B cell (primary cell): ENCODE measurements at regions not wholly inside any gene's neighbourhood (a gene's known extent, or its start where the extent isn't known, plus 50 kb on each side); places are given as distances from the start of the nearest gene placed in this dataset.

Experiments used
- ATAC-seq: fragments of 200-7000 bp; cut with Tn5 transposase; one replicate; pipeline ENCODE4 v1.10.0; 2021; ENCODE audit warnings: low read depth, mild to moderate bottlenecking, moderate number of reproducible peaks, moderate library complexity
- CTCF ChIA-PET: fragments of 350-600 bp; sonication (Branson Sonifier 250); formaldehyde crosslinking; loops from one replicate; lab custom pipeline; 2021; ENCODE audit warnings: antibody characterized with exemption, inconsistent platforms; lab: Charles Lee
- POLR2A ChIA-PET: fragments of 350-600 bp; sonication (Branson Sonifier 250); formaldehyde crosslinking; loops from one replicate; lab custom pipeline; 2021; ENCODE audit warnings: antibody characterized with exemption; lab: Charles Lee
- DNase-seq: peaks from one replicate; pipeline ENCODE4 v3.0.0; 2013
- H2AFZ ChIP-seq: 2 replicates; pipeline ENCODE4 v1.6.1; 2012; ENCODE audit warnings: mild to moderate bottlenecking, low read depth, low read length; ENCODE audit not compliant: insufficient read depth, poor library complexity, severe bottlenecking
- H3K27ac ChIP-seq, 2 donors: 1 replicate in 1 of 2; 2 replicates in 1 of 2; pipeline ENCODE4 v1.5.1; 2012 to 2013; ENCODE audit warnings: low read length in 2 of 2, mild to moderate bottlenecking in 2 of 2, moderate library complexity in 1 of 2
- H3K27me3 ChIP-seq, 4 experiments: fragments of 200-600 bp in 1 of 4; sonication (generic) in 1 of 4; replicated peaks in 1 of 4; 1 replicate in 2 of 4; 2 replicates in 2 of 4; pipeline versions ENCODE4 v1.6.1 to v1.7.0; 2013 to 2016; ENCODE audit warnings: low read length in 3 of 4, mild to moderate bottlenecking in 2 of 4, mixed read lengths in 1 of 4, moderate library complexity in 1 of 4; ENCODE audit not compliant: insufficient read depth in 4 of 4, control insufficient read depth in 3 of 4; ENCODE audit errors: control extremely low read depth in 1 of 4
- H3K36me3 ChIP-seq, 2 experiments: replicated peaks in 1 of 2; 1 replicate in 1 of 2; 2 replicates in 1 of 2; pipeline versions ENCODE4 v1.6.1 to v1.7.1; 2013; ENCODE audit warnings: low read length in 1 of 2; ENCODE audit not compliant: insufficient read depth in 2 of 2, control insufficient read depth in 1 of 2; ENCODE audit errors: control extremely low read depth in 1 of 2, extremely low read depth in 1 of 2
- H3K4me1 ChIP-seq, 2 donors: fragments of 200-600 bp in 1 of 2; sonication (generic) in 1 of 2; 1 replicate in 1 of 2; 2 replicates in 1 of 2; pipeline versions ENCODE4 v1.5.1 to v1.6.1; 2013 to 2017; ENCODE audit warnings: low read length in 2 of 2; ENCODE audit not compliant: control insufficient read depth in 2 of 2, insufficient read depth in 2 of 2
- H3K4me2 ChIP-seq: replicated peaks from 2 replicates; pipeline ENCODE3; 2012; ENCODE audit warnings: mild to moderate bottlenecking, low read depth, low read length; ENCODE audit not compliant: poor library complexity, severe bottlenecking
- H3K4me3 ChIP-seq, 5 experiments: fragments of 200-600 bp in 1 of 5; sonication (generic) in 1 of 5; 1 replicate in 3 of 5; 2 replicates in 2 of 5; pipeline versions ENCODE4 v1.5.1 to v1.7.0; 2011 to 2016; ENCODE audit warnings: low read length in 4 of 5, mild to moderate bottlenecking in 4 of 5, low read depth in 2 of 5, control low read depth in 1 of 5, moderate library complexity in 1 of 5; ENCODE audit not compliant: insufficient read depth in 1 of 5; ENCODE audit errors: control extremely low read depth in 1 of 5, extremely low read depth in 1 of 5
- H3K79me2 ChIP-seq: fragments of 200-600 bp; sonication (generic); one replicate; pipeline ENCODE4 v1.6.0; 2016; ENCODE audit warnings: low read length; ENCODE audit not compliant: control insufficient read depth, insufficient read depth
- H3K9ac ChIP-seq: fragments of 200-600 bp; sonication (generic); 2 replicates; pipeline ENCODE4 v1.6.1; 2017; ENCODE audit warnings: mild to moderate bottlenecking, low read length, moderate library complexity
- H3K9me3 ChIP-seq, 3 donors: one replicate each; pipeline versions ENCODE4 v1.6.1 to v1.7.1; 2013; ENCODE audit warnings: low read length in 2 of 3; ENCODE audit not compliant: control insufficient read depth in 2 of 3, insufficient read depth in 1 of 3; ENCODE audit errors: control extremely low read depth in 1 of 3
- H4K20me1 ChIP-seq: 2 replicates; pipeline ENCODE4 v1.6.0; 2012; ENCODE audit warnings: mild to moderate bottlenecking, low read length; ENCODE audit not compliant: insufficient read depth, control insufficient read depth, poor library complexity, severe bottlenecking
- H3K27ac Mint-ChIP-seq: one replicate; pipeline ENCODE4 v1.8.0; 2021; ENCODE audit warnings: mixed read lengths
- H3K27me3 Mint-ChIP-seq: one replicate; pipeline ENCODE4 v1.8.0; 2021; ENCODE audit warnings: mixed read lengths
- H3K4me1 Mint-ChIP-seq: one replicate; pipeline ENCODE4 v1.8.0; 2021; ENCODE audit warnings: mixed read lengths
- H3K4me3 Mint-ChIP-seq: one replicate; pipeline ENCODE4 v1.8.0; 2021; ENCODE audit warnings: mixed read lengths
- H3K9me3 Mint-ChIP-seq: one replicate; pipeline ENCODE4 v1.8.0; 2022; ENCODE audit warnings: mixed read lengths; ENCODE audit not compliant: insufficient read depth
- EZH2 ChIP-seq: IDR thresholded peaks from 2 replicates; pipeline ENCODE4 v1.6.1; 2012; ENCODE audit warnings: borderline replicate concordance, low read depth, mild to moderate bottlenecking, moderate library complexity, low read length; ENCODE audit not compliant: insufficient read depth, poor library complexity, severe bottlenecking
- WGBS: methylation state at CpG from one replicate; pipeline ENCODE4 v1.1.5; 2013; ENCODE audit warnings: missing lambda C conversion rate; ENCODE audit not compliant: insufficient coverage; 5-methylcytosine and 5-hydroxymethylcytosine counted together
- intact Hi-C: fragments of 100-400 bp; cut with micrococcal nuclease; formaldehyde crosslinking; loops from one replicate; pipeline ENCODE4 v1.10.0; 2022
- TF ChIP-seq, protein P1 (sequence below): fragments of 200-600 bp; IDR thresholded peaks from one replicate; pipeline ENCODE4 v1.8.0; 2022; ENCODE audit warnings: antibody characterized with exemption, mild to moderate bottlenecking

DNA sequence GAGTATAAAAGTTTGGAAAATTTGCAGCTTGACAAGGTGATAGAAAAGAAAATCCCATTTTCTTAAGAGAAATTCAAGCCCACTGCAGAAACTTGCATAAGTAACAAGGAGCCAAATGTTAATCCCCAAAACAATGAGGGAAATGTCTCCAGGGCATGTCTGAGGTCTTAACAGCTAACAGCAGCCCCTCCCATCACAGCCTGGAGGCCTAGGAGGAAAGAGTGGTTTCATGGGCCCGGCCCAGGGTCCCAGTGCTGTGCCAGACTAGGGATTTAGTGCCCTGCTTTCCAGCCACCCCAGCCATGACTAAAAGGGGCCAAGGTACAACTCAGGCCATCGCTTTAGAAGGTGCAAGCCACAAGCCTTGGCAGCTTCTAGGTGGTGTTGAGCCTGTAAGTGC lies 123.7 kb upstream of the TRPC6 start:
- peaks cover 0 to 6% (median 0%) of the 10 kb centered on the region in 3 donors for H3K9me3 ChIP-seq
- no peaks in the 10 kb centered on the region for H4K20me1 ChIP-seq
- no peak overlapping the region for H3K9ac ChIP-seq
- WGBS: no CpG with 5 or more reads among the region's 2 CpGs
- H3K27ac ChIP-seq: no peak overlapping the region
- DNase-seq (no peak), ATAC-seq (no peak)
- no peaks in the 10 kb centered on the region for H3K36me3 ChIP-seq
- H3K4me2 ChIP-seq: no peak overlapping the region
- H3K4me3 ChIP-seq: no peak overlapping the region
- H3K79me2 ChIP-seq: no peaks in the 10 kb centered on the region
- Mint-ChIP-seq H3K9me3 (peaks cover 3% of the 10 kb centered on the region), H3K27ac (no peak overlapping the region), H3K4me1 (no peaks in the 10 kb centered on the region), H3K4me3 (no peak overlapping the region), H3K27me3 (peaks cover 7% of the 10 kb centered on the region)
- POLR2A ChIA-PET: no interaction called here
- H2AFZ ChIP-seq: no peak overlapping the region
- CTCF ChIA-PET: no interaction called here
- no peaks in the 10 kb centered on the region for H3K27me3 ChIP-seq
- intact Hi-C loops: no loop called here
- no peaks in the 10 kb centered on the region for H3K4me1 ChIP-seq
- TF ChIP-seq EZH2: no peak
- TF ChIP-seq, protein P1, sequence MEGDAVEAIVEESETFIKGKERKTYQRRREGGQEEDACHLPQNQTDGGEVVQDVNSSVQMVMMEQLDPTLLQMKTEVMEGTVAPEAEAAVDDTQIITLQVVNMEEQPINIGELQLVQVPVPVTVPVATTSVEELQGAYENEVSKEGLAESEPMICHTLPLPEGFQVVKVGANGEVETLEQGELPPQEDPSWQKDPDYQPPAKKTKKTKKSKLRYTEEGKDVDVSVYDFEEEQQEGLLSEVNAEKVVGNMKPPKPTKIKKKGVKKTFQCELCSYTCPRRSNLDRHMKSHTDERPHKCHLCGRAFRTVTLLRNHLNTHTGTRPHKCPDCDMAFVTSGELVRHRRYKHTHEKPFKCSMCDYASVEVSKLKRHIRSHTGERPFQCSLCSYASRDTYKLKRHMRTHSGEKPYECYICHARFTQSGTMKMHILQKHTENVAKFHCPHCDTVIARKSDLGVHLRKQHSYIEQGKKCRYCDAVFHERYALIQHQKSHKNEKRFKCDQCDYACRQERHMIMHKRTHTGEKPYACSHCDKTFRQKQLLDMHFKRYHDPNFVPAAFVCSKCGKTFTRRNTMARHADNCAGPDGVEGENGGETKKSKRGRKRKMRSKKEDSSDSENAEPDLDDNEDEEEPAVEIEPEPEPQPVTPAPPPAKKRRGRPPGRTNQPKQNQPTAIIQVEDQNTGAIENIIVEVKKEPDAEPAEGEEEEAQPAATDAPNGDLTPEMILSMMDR: no peak

DNA sequence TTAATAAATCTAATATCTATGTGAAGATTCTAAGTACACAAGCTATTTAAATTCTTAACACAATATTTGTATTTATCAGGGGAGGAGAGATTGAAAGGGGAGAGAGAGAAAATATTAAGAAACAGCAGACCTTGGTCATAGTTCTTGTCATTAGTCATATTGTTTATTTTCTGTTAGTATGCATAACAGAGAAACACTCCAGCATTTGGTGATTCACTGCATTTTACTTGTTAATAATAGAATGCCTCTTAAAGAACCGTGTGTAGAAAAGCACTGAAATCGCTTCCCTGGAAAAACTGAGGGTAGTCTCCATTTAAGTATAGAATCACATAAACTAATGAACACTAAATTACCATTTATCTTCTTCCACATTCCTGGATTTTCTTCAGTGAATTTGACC lies 122.7 kb upstream of the TRPC6 start:
- H3K27me3 Mint-ChIP-seq: peaks cover 7% of the 10 kb centered on the region
- ChIA-PET POLR2A (no interaction called here), CTCF (no interaction called here)
- Histone ChIP-seq H3K9me3 (peaks cover 0 to 6% (median 0%) of the 10 kb centered on the region in 3 donors), H2AFZ (no peak overlapping the region), H4K20me1 (no peaks in the 10 kb centered on the region), H3K36me3 (no peaks in the 10 kb centered on the region), H3K79me2 (no peaks in the 10 kb centered on the region), H3K27me3 (no peaks in the 10 kb centered on the region), H3K9ac (no peak overlapping the region), H3K4me3 (no peak overlapping the region), H3K4me2 (no peak overlapping the region), H3K4me1 (no peaks in the 10 kb centered on the region), H3K27ac (no peak overlapping the region)
- no CpG with 5 or more reads among the region's 2 CpGs for WGBS
- TF ChIP-seq, protein P1: no peak
- no peak for TF ChIP-seq EZH2
- intact Hi-C loops: no loop called here
- H3K4me1 Mint-ChIP-seq: no peaks in the 10 kb centered on the region
- no peaks in the 10 kb centered on the region for H3K9me3 Mint-ChIP-seq
- no peak overlapping the region for H3K27ac Mint-ChIP-seq
- no peak for ATAC-seq
- H3K4me3 Mint-ChIP-seq: no peak overlapping the region
- DNase-seq: no peak
